ENCODE measurements at regions not wholly inside any gene's neighbourhood (a gene's known extent, or its start where the extent isn't known, plus 50 kb on each side); places are given as distances from the start of the nearest gene placed in this dataset.

DNA sequence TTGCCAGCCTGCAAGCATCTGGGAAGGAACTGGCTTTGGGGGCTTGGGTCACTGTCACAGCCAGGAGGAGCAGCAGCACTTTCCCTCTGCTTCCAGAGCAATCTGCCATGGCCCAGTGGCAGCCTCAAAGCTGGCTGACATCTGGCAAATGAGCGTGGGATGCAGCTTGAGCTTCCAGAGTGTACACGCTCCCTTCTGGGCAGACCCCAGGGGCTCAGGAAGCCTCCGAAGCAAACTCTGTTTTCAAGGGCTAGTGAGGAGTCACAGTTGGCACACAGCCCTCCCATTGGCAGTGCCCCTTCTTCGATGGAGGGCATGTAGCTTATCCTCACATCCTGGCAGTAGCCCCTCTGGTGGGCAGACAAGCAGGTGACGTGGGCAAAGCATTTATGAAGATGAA lies 249.6 kb downstream of the ENGASE start (continued):
- TF ChIP-seq, protein P1, sequence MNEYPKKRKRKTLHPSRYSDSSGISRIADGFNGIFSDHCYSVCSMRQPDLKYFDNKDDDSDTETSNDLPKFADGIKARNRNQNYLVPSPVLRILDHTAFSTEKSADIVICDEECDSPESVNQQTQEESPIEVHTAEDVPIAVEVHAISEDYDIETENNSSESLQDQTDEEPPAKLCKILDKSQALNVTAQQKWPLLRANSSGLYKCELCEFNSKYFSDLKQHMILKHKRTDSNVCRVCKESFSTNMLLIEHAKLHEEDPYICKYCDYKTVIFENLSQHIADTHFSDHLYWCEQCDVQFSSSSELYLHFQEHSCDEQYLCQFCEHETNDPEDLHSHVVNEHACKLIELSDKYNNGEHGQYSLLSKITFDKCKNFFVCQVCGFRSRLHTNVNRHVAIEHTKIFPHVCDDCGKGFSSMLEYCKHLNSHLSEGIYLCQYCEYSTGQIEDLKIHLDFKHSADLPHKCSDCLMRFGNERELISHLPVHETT (CRISPR knock-in tag; conservative IDR thresholded peaks at IDR 0.05) = no peak
- TF ChIP-seq, protein P2, sequence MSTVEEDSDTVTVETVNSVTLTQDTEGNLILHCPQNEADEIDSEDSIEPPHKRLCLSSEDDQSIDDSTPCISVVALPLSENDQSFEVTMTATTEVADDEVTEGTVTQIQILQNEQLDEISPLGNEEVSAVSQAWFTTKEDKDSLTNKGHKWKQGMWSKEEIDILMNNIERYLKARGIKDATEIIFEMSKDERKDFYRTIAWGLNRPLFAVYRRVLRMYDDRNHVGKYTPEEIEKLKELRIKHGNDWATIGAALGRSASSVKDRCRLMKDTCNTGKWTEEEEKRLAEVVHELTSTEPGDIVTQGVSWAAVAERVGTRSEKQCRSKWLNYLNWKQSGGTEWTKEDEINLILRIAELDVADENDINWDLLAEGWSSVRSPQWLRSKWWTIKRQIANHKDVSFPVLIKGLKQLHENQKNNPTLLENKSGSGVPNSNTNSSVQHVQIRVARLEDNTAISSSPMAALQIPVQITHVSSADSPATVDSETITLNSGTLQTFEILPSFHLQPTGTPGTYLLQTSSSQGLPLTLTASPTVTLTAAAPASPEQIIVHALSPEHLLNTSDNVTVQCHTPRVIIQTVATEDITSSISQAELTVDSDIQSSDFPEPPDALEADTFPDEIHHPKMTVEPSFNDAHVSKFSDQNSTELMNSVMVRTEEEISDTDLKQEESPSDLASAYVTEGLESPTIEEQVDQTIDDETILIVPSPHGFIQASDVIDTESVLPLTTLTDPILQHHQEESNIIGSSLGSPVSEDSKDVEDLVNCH (CRISPR knock-in tag; IDR thresholded peaks at IDR 0.05) = no peak
- TF ChIP-seq ZNF577 (CRISPR knock-in tag; IDR thresholded peaks at IDR 0.05; ENCODE audit: borderline replicate concordance, low read depth) = no peak
- TF ChIP-seq ZNF547 (CRISPR knock-in tag; IDR thresholded peaks at IDR 0.05) = no peak
- TF ChIP-seq SSRP1 (CRISPR knock-in tag; IDR thresholded peaks at IDR 0.05) = no peak
- no peak for TF ChIP-seq ZMYM2 (CRISPR knock-in tag; IDR thresholded peaks at IDR 0.05)
- TF ChIP-seq HHEX (CRISPR knock-in tag; IDR thresholded peaks at IDR 0.05) = no peak
- TF ChIP-seq SKI (IDR thresholded peaks at IDR 0.05; ENCODE audit: partially characterized antibody) = no peak
- no peak for TF ChIP-seq AGO1 (IDR thresholded peaks at IDR 0.05; ENCODE audit: low read depth, low read length, poor library complexity, severe bottlenecking)
- TF ChIP-seq, protein P3, sequence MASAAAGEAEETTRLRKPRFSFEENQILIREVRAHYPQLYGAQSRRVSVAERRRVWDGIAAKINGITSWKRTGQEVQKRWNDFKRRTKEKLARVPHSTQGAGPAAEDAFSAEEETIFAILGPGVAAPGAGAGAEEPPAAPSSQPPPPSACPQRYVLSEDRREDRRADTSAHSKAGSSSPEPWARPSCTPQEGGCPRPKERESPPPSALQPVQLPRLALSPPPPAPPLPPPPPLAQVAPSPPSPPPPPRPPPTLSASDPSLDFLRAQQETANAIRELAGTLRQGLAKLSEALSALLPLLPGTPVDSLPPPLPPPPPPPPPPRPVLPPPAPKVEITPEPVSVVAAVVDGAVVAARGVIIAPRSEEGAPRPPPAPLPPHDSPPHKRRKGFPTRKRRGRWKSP (CRISPR knock-in tag; IDR thresholded peaks at IDR 0.05) = no peak

Measured in HepG2 (cell line).